OCI-LY3 (cell line): ENCODE measurements at regions not wholly inside any gene's neighbourhood (a gene's known extent, or its start where the extent isn't known, plus 50 kb on each side); places are given as distances from the start of the nearest gene placed in this dataset.

Experiments used
- H2AFZ ChIP-seq: fragments of 200-600, 300-600 bp; shearing (Covaris generic); 2 replicates; pipeline ENCODE4 v1.6.0; 2014; ENCODE audit warnings: antibody characterized with exemption, low read depth, low read length
- H3K27ac ChIP-seq: fragments of 200-600, 300-600 bp; sonication (generic); 2 replicates; pipeline ENCODE4 v1.5.1; 2014; ENCODE audit warnings: mild to moderate bottlenecking, low read length, moderate library complexity, mixed read lengths
- H3K27me3 ChIP-seq: fragments of 200-600, 300-600 bp; sonication (generic); 2 replicates; pipeline ENCODE4 v1.6.1; 2014; ENCODE audit warnings: low read depth, low read length, mixed read lengths
- H3K36me3 ChIP-seq: fragments of 200-600, 300-600 bp; sonication (generic); replicated peaks from 2 replicates; pipeline ENCODE3; 2014; ENCODE audit warnings: low read depth, low read length, mixed read lengths
- H3K4me1 ChIP-seq: fragments of 300-600, 200-600 bp; sonication (generic); 2 replicates; pipeline ENCODE4 v1.6.1; 2014; ENCODE audit warnings: low read length, mixed read lengths
- H3K4me2 ChIP-seq: fragments of 200-600, 300-600 bp; sonication (generic); 2 replicates; pipeline ENCODE4 v1.6.1; 2014; ENCODE audit warnings: low read length, mixed read lengths
- H3K4me3 ChIP-seq: fragments of 300-600, 200-600 bp; sonication (generic); 2 replicates; pipeline ENCODE4 v1.5.1; 2014; ENCODE audit warnings: antibody characterized with exemption, mild to moderate bottlenecking, low read length, moderate library complexity
- H3K79me2 ChIP-seq: fragments of 300-600, 200-600 bp; shearing (Covaris generic); 2 replicates; pipeline ENCODE4 v1.6.1; 2014; ENCODE audit warnings: mild to moderate bottlenecking, low read length, mixed read lengths
- H3K9ac ChIP-seq: fragments of 300-600, 200-600 bp; shearing (Covaris generic); 2 replicates; pipeline ENCODE4 v1.6.0; 2014; ENCODE audit warnings: mild to moderate bottlenecking, low read length, moderate library complexity
- H3K9me3 ChIP-seq: fragments of 200-600, 300-600 bp; shearing (Covaris generic); 2 replicates; pipeline ENCODE4 v1.6.1; 2014; ENCODE audit warnings: low read length, mixed read lengths; ENCODE audit not compliant: insufficient read depth
- H4K20me1 ChIP-seq: fragments of 200-600, 300-600 bp; sonication (generic); 2 replicates; pipeline ENCODE4 v1.6.1; 2016; ENCODE audit warnings: low read length, mixed read lengths; ENCODE audit not compliant: insufficient read depth
- EZH2phosphoT487 ChIP-seq: fragments of 200-600 bp; shearing (Covaris generic); IDR thresholded peaks from 2 replicates; pipeline ENCODE4 v1.6.1; 2018; ENCODE audit warnings: antibody characterized with exemption, mixed run types, low read depth
- TF ChIP-seq, protein P1 (sequence below): fragments of 200-600, 300-600 bp; sonication (generic); IDR thresholded peaks from 2 replicates; pipeline ENCODE4 v1.5.1; 2014; ENCODE audit warnings: antibody characterized with exemption, low read length, low read depth

- no peaks in the 10 kb centered on the region; the same call in 1 of the 2 replicates for H3K9me3 ChIP-seq
- no peaks in the 10 kb centered on the region for H3K36me3 ChIP-seq
- H2AFZ ChIP-seq, result no peak overlapping the region
- no peaks in the 10 kb centered on the region for H4K20me1 ChIP-seq
- H3K27me3 ChIP-seq, result no peaks in the 10 kb centered on the region
- no peaks in the 10 kb centered on the region for H3K79me2 ChIP-seq
- no peak overlapping the region for H3K4me2 ChIP-seq
- no peak overlapping the region for H3K9ac ChIP-seq
- H3K4me1 ChIP-seq, result no peaks in the 10 kb centered on the region
- H3K27ac ChIP-seq, result no peak overlapping the region
- TF ChIP-seq, protein P1, sequence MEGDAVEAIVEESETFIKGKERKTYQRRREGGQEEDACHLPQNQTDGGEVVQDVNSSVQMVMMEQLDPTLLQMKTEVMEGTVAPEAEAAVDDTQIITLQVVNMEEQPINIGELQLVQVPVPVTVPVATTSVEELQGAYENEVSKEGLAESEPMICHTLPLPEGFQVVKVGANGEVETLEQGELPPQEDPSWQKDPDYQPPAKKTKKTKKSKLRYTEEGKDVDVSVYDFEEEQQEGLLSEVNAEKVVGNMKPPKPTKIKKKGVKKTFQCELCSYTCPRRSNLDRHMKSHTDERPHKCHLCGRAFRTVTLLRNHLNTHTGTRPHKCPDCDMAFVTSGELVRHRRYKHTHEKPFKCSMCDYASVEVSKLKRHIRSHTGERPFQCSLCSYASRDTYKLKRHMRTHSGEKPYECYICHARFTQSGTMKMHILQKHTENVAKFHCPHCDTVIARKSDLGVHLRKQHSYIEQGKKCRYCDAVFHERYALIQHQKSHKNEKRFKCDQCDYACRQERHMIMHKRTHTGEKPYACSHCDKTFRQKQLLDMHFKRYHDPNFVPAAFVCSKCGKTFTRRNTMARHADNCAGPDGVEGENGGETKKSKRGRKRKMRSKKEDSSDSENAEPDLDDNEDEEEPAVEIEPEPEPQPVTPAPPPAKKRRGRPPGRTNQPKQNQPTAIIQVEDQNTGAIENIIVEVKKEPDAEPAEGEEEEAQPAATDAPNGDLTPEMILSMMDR, result no peak
- TF ChIP-seq EZH2phosphoT487, result no peak
- no peak overlapping the region for H3K4me3 ChIP-seq
Measured at GRCh38 chr18:72152935-72153334, 391.2 kb downstream of the CBLN2 start.

DNA sequence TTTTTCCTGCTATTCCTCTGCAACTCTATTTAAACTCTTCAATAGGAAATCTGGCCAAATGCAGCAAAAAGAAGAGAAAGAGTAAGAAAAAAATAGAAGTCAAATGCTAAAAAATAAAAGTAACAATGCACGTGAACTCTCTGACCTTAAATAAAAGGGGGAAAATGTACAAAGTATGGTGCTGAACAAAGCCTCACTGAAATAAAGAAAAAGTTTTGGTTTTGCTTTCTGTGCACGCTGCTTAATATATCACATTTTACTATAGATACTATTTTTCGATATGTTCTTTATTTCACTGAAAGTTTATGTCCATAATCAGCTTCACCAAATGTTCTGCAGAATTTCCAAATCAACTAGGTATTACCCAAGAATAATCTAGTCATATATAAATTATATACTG lies 396.3 kb downstream of the CBLN2 start:
- H3K9ac ChIP-seq, result no peak overlapping the region
- H3K4me1 ChIP-seq, result no peaks in the 10 kb centered on the region
- TF ChIP-seq, protein P1, result no peak
- TF ChIP-seq EZH2phosphoT487, result no peak
- no peaks in the 10 kb centered on the region for H4K20me1 ChIP-seq
- no peaks in the 10 kb centered on the region for H3K27me3 ChIP-seq
- no peaks in the 10 kb centered on the region for H3K9me3 ChIP-seq
- H3K4me2 ChIP-seq, result no peak overlapping the region
- H2AFZ ChIP-seq, result 0 out of 2 replicates have a peak overlapping the region, but pooled peaks have one; percentile 4
- no peaks in the 10 kb centered on the region for H3K79me2 ChIP-seq
- no peak overlapping the region for H3K4me3 ChIP-seq
- H3K27ac ChIP-seq, result no peak overlapping the region
- no peaks in the 10 kb centered on the region for H3K36me3 ChIP-seq

GRCh38 chr18:72140007-72140406 lies 404.1 kb downstream of the CBLN2 start:
- TF ChIP-seq, protein P1, result no peak
- no peak for TF ChIP-seq EZH2phosphoT487
- H3K4me1 ChIP-seq, result no peaks in the 10 kb centered on the region
- no peaks in the 10 kb centered on the region; the same call in 1 of the 2 replicates for H3K9me3 ChIP-seq
- H3K36me3 ChIP-seq, result no peaks in the 10 kb centered on the region
- H2AFZ ChIP-seq, result no peak overlapping the region
- H3K4me2 ChIP-seq, result no peak overlapping the region
- no peaks in the 10 kb centered on the region for H3K79me2 ChIP-seq
- no peaks in the 10 kb centered on the region for H4K20me1 ChIP-seq
- no peak overlapping the region for H3K27ac ChIP-seq
- H3K9ac ChIP-seq, result no peak overlapping the region
- H3K27me3 ChIP-seq, result no peaks in the 10 kb centered on the region
- H3K4me3 ChIP-seq, result no peak overlapping the region

DNA sequence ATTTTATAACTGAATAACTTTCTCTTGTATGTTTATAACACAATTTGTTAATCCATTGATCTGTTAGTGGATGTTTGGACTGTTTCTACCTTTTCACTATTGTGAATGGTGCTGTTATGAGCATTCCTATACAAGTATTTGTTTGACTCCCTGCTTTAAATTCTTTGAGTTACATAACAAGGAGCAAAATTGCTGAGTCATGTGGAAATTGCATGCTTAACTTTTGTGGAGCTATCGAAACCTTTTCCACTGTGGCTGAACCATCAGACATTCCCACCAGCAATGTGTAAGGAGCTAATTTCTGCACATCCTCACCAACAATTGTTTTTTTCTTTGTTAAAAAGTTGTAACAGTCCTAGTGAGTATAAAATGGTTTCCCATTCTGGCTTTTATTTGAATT lies 415.5 kb downstream of the CBLN2 start:
- H4K20me1 ChIP-seq, result no peaks in the 10 kb centered on the region
- no peak overlapping the region for H3K4me2 ChIP-seq
- H2AFZ ChIP-seq, result no peak overlapping the region
- TF ChIP-seq, protein P1, result no peak
- no peak for TF ChIP-seq EZH2phosphoT487
- no peaks in the 10 kb centered on the region for H3K79me2 ChIP-seq
- no peak overlapping the region for H3K4me3 ChIP-seq
- H3K9ac ChIP-seq, result no peak overlapping the region
- no peaks in the 10 kb centered on the region for H3K36me3 ChIP-seq
- no peak overlapping the region for H3K27ac ChIP-seq
- H3K27me3 ChIP-seq, result no peaks in the 10 kb centered on the region
- no peaks in the 10 kb centered on the region for H3K9me3 ChIP-seq
- H3K4me1 ChIP-seq, result no peaks in the 10 kb centered on the region
